HCT116 (cell line): ENCODE measurements at regions not wholly inside any gene's neighbourhood (a gene's known extent, or its start where the extent isn't known, plus 50 kb on each side); places are given as distances from the start of the nearest gene placed in this dataset.

ENCODE experiments used
- ATAC-seq: fragments of 200-7000 bp; cut with Tn5 transposase; 2 replicates; pipeline ENCODE4 v1.9.1; 2020; ENCODE audit warnings: mild to moderate bottlenecking, moderate library complexity
- BruUV-seq: library from RNA; stranded (reverse); fragments of 400-500 nt; replicated peaks from 2 replicates; lab custom pipeline; 2021; lab: Mats Ljungman, UMichigan
- CTCF ChIA-PET: fragments of 300-600 bp; sonication (Branson Sonifier 250); formaldehyde crosslinking; loops from one replicate; lab custom pipeline; 2021; ENCODE audit warnings: antibody characterized with exemption; lab: Charles Lee
- POLR2A ChIA-PET: fragments of 300-600, 350-600 bp; sonication (Branson Sonifier 250); formaldehyde crosslinking; loops from one replicate; lab custom pipeline; 2021; ENCODE audit warnings: antibody characterized with exemption; lab: Charles Lee
- RAD21 ChIA-PET, 2 experiments: fragments of 300-600 bp; sonication (Branson Sonifier 250); formaldehyde crosslinking; loops; one replicate each; lab custom pipeline; 2023; ENCODE audit warnings: low total read pairs in 2 of 2; ENCODE audit not compliant: uncharacterized antibody in 2 of 2, unreplicated experiment in 2 of 2, low non-redundant PET in 1 of 2; lab: Charles Lee
- DNase-seq: peaks from one replicate; pipeline ENCODE4 v3.0.0-alpha.2; 2010; ENCODE audit warnings: low read depth, low spot score
- H2AFZ ChIP-seq: fragments of 200-600 bp; shearing (Covaris generic), sonication (generic); 2 replicates; pipeline ENCODE4 v1.6.1; 2017; ENCODE audit warnings: low read depth, mixed run types, mixed read lengths, antibody characterized with exemption, low read length; ENCODE audit not compliant: poor library complexity, severe bottlenecking
- H3K27ac ChIP-seq: 2 replicates; pipeline ENCODE4 v1.5.1; 2012; ENCODE audit warnings: low read depth, low read length
- H3K27me3 ChIP-seq: fragments of 200-600 bp; sonication (generic); 2 replicates; pipeline ENCODE4 v1.6.1; 2016; ENCODE audit warnings: mixed run types, low read length, mixed read lengths; ENCODE audit not compliant: insufficient read depth
- H3K36me3 ChIP-seq, 2 experiments: fragments of 200-500 bp in 1 of 2; fragments of 200-600 bp in 1 of 2; sonication (Bioruptor generic) in 1 of 2; sonication (generic) in 1 of 2; 2 replicates each; pipeline versions ENCODE4 v1.5.1 to v1.6.1; 2014 to 2016; ENCODE audit warnings: low read length in 2 of 2, inconsistent platforms in 1 of 2, mixed read lengths in 1 of 2, mixed run types in 1 of 2; ENCODE audit not compliant: insufficient read depth in 2 of 2, control insufficient read depth in 1 of 2
- H3K4me1 ChIP-seq, 2 experiments: fragments of 200-600 bp in 1 of 2; sonication (generic) in 1 of 2; 2 replicates each; pipeline versions ENCODE4 v1.5.1 to v1.6.1; 2012 to 2017; ENCODE audit warnings: low read length in 2 of 2, inconsistent platforms in 1 of 2, mild to moderate bottlenecking in 1 of 2, mixed read lengths in 1 of 2, mixed run types in 1 of 2, moderate library complexity in 1 of 2; ENCODE audit not compliant: insufficient read depth in 2 of 2, control insufficient read depth in 1 of 2
- H3K4me2 ChIP-seq: fragments of 200-600 bp; sonication (generic); 2 replicates; pipeline ENCODE4 v1.6.1; 2017; ENCODE audit warnings: mixed run types, low read length, mixed read lengths
- H3K4me3 ChIP-seq, 2 experiments: fragments of 200-600 bp in 1 of 2; sonication (generic) in 1 of 2; replicated peaks in 1 of 2; 2 replicates each; pipeline ENCODE4 v1.5.1; 2011 to 2016; ENCODE audit warnings: low read length in 2 of 2, control low read depth in 1 of 2, low read depth in 1 of 2, mild to moderate bottlenecking in 1 of 2, mixed read lengths in 1 of 2, mixed run types in 1 of 2
- H3K79me2 ChIP-seq: fragments of 200-600 bp; sonication (generic); 2 replicates; pipeline ENCODE4 v1.6.1; 2017; ENCODE audit warnings: mild to moderate bottlenecking, mixed run types, low read length, moderate library complexity, mixed read lengths; ENCODE audit not compliant: insufficient read depth
- H3K9ac ChIP-seq: fragments of 200-600 bp; sonication (generic); 2 replicates; pipeline ENCODE4 v1.6.1; 2016; ENCODE audit warnings: low read length, mixed read lengths
- H3K9me2 ChIP-seq: fragments of 200-600 bp; sonication (generic), shearing (Covaris generic); 2 replicates; pipeline ENCODE4 v1.6.1; 2017; ENCODE audit warnings: mixed run types, mild to moderate bottlenecking, moderate library complexity; ENCODE audit not compliant: insufficient read depth
- H3K9me3 ChIP-seq, 2 experiments: fragments of 200-500 bp in 1 of 2; fragments of 200-600 bp in 1 of 2; sonication (Bioruptor generic) in 1 of 2; sonication (generic) in 1 of 2; 2 replicates each; pipeline ENCODE4 v1.6.1; 2014 to 2017; ENCODE audit warnings: low read length in 2 of 2, mixed read lengths in 2 of 2, inconsistent platforms in 1 of 2, low read depth in 1 of 2, mild to moderate bottlenecking in 1 of 2, mixed run types in 1 of 2, moderate library complexity in 1 of 2; ENCODE audit not compliant: control insufficient read depth in 1 of 2, insufficient read depth in 1 of 2
- H4K20me1 ChIP-seq: fragments of 200-600 bp; sonication (generic), shearing (Covaris generic); 2 replicates; pipeline ENCODE4 v1.6.1; 2017; ENCODE audit warnings: mixed run types, mild to moderate bottlenecking, moderate library complexity; ENCODE audit not compliant: insufficient read depth
- ATF3 ChIP-seq: IDR thresholded peaks from 2 replicates; pipeline ENCODE4 v1.6.1; 2012
- CBX3 ChIP-seq: IDR thresholded peaks from 2 replicates; pipeline ENCODE4 v1.6.1; 2012; ENCODE audit warnings: low read depth
- CEBPB ChIP-seq: IDR thresholded peaks from 2 replicates; pipeline ENCODE4 v1.6.1; 2012; ENCODE audit warnings: low read depth
- EGR1 ChIP-seq: IDR thresholded peaks from 2 replicates; pipeline ENCODE4 v1.6.1; 2012; ENCODE audit warnings: low read depth
- EZH2 ChIP-seq: fragments of 200-600 bp; sonication (generic); IDR thresholded peaks from 2 replicates; pipeline ENCODE4 v1.6.1; 2017; ENCODE audit warnings: antibody characterized with exemption, mixed run types
- EZH2phosphoT487 ChIP-seq: fragments of 200-600 bp; IDR thresholded peaks from 2 replicates; pipeline ENCODE4 v1.6.1; 2018; ENCODE audit warnings: antibody characterized with exemption, borderline replicate concordance
- FOSL1 ChIP-seq: IDR thresholded peaks from 2 replicates; pipeline ENCODE4 v1.6.1; 2012; ENCODE audit warnings: low read depth
- JUND ChIP-seq: IDR thresholded peaks from 2 replicates; pipeline ENCODE4 v1.6.1; 2012
- MAX ChIP-seq: IDR thresholded peaks from 2 replicates; pipeline ENCODE4 v1.6.1; 2012
- POLR2A ChIP-seq: IDR thresholded peaks from 2 replicates; pipeline ENCODE4 v1.7.0; 2011; ENCODE audit warnings: borderline replicate concordance; ENCODE audit not compliant: insufficient read depth, insufficient read length; ENCODE audit errors: extremely low read depth
- RAD21 ChIP-seq: IDR thresholded peaks from 2 replicates; pipeline ENCODE4 v1.6.1; 2012; ENCODE audit warnings: low read depth, mild to moderate bottlenecking
- SP1 ChIP-seq: IDR thresholded peaks from 2 replicates; pipeline ENCODE4 v1.6.1; 2012; ENCODE audit warnings: low read depth
- SRF ChIP-seq: IDR thresholded peaks from 2 replicates; pipeline ENCODE4 v1.6.1; 2012; ENCODE audit warnings: low read depth
- TCF7L2 ChIP-seq: IDR thresholded peaks from 2 replicates; pipeline ENCODE4 v1.7.0; 2011; ENCODE audit warnings: borderline replicate concordance, inconsistent platforms; ENCODE audit not compliant: insufficient read depth, insufficient read length; ENCODE audit errors: extremely low read depth
- ZFX ChIP-seq: fragments of 450-650 bp; IDR thresholded peaks from 2 replicates; pipeline ENCODE4 v1.6.1; 2017
- ZNF274 ChIP-seq: fragments of 200-500 bp; sonication (Bioruptor generic); IDR thresholded peaks from 2 replicates; pipeline ENCODE4 v1.6.1; 2014; ENCODE audit warnings: mild to moderate bottlenecking, low read depth, low read length, inconsistent platforms
- intact Hi-C: fragments of 100-400 bp; cut with micrococcal nuclease; formaldehyde crosslinking; loops from 2 replicates; pipeline ENCODE4 v1.10.0; 2022
- TF ChIP-seq, protein P1 (sequence below): IDR thresholded peaks from 2 replicates; pipeline ENCODE4 v1.6.1; 2011; ENCODE audit warnings: mild to moderate bottlenecking, low read length, moderate library complexity; ENCODE audit not compliant: insufficient replicate concordance; ENCODE audit errors: extremely low read depth

DNA sequence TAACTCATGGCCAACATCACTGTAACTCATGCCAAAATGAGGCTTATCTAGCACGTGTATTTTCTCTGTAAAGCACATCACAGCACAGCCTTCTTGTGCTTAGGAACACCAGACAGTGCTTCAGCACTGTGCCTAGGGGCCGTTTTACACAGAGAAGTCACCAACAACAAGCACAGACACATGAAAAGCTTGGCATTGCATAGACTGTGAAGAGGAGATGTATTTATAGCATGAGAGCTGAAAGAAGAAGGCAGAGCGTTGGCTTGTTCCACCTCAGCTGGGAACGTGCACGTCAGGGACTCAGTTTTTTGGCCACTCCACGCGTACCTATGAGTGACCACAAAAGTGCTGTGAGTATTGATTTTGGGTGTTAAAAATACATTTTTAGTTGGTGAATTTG lies 116.3 kb upstream of the SFRP2 start (continued):
- TF ChIP-seq TCF7L2, result no peak
- TF ChIP-seq JUND, result no peak
- no peak for TF ChIP-seq RAD21
- no peak for TF ChIP-seq ATF3
- TF ChIP-seq CBX3, result no peak
- TF ChIP-seq, all 23 proteins: peak for 0

DNA sequence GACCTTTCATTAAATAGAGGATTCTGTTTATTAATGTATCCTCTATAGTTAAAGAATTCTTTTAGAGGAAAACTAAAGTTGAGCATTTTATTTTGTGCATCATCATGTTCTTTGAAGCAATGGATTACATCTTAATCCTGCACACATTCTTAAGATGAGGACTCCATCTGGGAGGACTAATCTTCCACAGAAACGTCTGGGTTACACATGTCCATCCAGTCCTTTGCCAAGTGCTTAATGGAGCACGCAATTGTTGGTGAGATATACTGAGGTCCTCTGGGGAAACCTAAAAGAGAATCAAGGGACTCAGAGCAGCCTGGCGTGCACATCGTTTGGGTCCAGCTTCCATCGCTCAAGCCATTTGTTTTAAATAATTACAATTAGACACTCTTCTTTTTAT lies 115.1 kb upstream of the SFRP2 start:
- no peak overlapping the region for H3K27ac ChIP-seq

More for the DNA sequence above, 115.1 kb upstream of the SFRP2 start:
- no peaks in the 10 kb centered on the region for H3K27me3 ChIP-seq
- no peak overlapping the region for H3K9ac ChIP-seq
- ChIA-PET RAD21 (no interaction called here), CTCF (no interaction called here), POLR2A (no interaction called here)
- no peaks in the 10 kb centered on the region for H3K4me1 ChIP-seq
- H3K9me2 ChIP-seq, result no peaks in the 10 kb centered on the region
- no peaks in the 10 kb centered on the region for H3K9me3 ChIP-seq
- no peaks in the 10 kb centered on the region for H3K79me2 ChIP-seq
- no peak overlapping the region for H3K4me2 ChIP-seq
- H4K20me1 ChIP-seq, result no peaks in the 10 kb centered on the region
- TF ChIP-seq MAX (no peak), EZH2phosphoT487 (no peak), CEBPB (no peak), FOSL1 (no peak), SP1 (no peak), EZH2 (no peak), CBX3 (no peak), ZFX (no peak), ZNF274 (no peak), SRF (no peak), EGR1 (no peak), JUND (no peak), POLR2A (no peak)
- TF ChIP-seq, protein P1, sequence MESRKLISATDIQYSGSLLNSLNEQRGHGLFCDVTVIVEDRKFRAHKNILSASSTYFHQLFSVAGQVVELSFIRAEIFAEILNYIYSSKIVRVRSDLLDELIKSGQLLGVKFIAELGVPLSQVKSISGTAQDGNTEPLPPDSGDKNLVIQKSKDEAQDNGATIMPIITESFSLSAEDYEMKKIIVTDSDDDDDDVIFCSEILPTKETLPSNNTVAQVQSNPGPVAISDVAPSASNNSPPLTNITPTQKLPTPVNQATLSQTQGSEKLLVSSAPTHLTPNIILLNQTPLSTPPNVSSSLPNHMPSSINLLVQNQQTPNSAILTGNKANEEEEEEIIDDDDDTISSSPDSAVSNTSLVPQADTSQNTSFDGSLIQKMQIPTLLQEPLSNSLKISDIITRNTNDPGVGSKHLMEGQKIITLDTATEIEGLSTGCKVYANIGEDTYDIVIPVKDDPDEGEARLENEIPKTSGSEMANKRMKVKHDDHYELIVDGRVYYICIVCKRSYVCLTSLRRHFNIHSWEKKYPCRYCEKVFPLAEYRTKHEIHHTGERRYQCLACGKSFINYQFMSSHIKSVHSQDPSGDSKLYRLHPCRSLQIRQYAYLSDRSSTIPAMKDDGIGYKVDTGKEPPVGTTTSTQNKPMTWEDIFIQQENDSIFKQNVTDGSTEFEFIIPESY, result no peak
- BruUV-seq, result no TSS peak
- DNase-seq (no peak), ATAC-seq (no peak)
- H2AFZ ChIP-seq, result no peak overlapping the region
- intact Hi-C loops, result no loop called here
- H3K36me3 ChIP-seq, result no peaks in the 10 kb centered on the region
- H3K4me3 ChIP-seq, result no peak overlapping the region
